ENCODE measurements at regions not wholly inside any gene's neighbourhood (a gene's known extent, or its start where the extent isn't known, plus 50 kb on each side); places are given as distances from the start of the nearest gene placed in this dataset.

DNA sequence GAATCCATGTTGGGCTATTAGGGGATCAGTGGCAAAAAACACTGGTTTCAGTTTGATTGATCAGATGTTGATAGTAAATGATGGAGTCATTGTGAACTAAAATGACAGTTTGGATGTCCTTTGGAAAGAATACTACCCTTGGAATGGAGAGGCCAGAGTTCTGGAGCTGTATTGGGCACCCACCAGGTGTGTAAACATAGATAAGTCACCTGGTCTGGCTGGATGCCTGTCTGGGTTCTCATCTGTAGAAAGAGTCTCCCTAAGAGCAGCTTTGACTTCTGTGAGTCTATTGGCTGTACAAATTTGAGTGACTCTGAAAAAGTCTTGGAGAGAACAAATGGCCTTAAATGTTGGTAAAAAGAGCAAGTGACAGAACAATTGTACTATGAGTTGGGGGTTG, 115.0 kb downstream of the SCP2D1 start:
- peaks cover 10% of the 10 kb centered on the region for H3K4me1 Mint-ChIP-seq
- no peaks in the 10 kb centered on the region for H3K36me3 Mint-ChIP-seq (ENCODE audit: low read depth)
- TF ChIP-seq, protein P1, sequence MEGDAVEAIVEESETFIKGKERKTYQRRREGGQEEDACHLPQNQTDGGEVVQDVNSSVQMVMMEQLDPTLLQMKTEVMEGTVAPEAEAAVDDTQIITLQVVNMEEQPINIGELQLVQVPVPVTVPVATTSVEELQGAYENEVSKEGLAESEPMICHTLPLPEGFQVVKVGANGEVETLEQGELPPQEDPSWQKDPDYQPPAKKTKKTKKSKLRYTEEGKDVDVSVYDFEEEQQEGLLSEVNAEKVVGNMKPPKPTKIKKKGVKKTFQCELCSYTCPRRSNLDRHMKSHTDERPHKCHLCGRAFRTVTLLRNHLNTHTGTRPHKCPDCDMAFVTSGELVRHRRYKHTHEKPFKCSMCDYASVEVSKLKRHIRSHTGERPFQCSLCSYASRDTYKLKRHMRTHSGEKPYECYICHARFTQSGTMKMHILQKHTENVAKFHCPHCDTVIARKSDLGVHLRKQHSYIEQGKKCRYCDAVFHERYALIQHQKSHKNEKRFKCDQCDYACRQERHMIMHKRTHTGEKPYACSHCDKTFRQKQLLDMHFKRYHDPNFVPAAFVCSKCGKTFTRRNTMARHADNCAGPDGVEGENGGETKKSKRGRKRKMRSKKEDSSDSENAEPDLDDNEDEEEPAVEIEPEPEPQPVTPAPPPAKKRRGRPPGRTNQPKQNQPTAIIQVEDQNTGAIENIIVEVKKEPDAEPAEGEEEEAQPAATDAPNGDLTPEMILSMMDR (IDR thresholded peaks at IDR 0.05): no peak
- H3K9me3 Mint-ChIP-seq: peaks cover 11% of the 10 kb centered on the region
- DNase-seq: no peak
- H3K4me3 Mint-ChIP-seq: no peak overlapping the region
- no peak overlapping the region for H3K27ac Mint-ChIP-seq
- peaks cover 3% of the 10 kb centered on the region for H3K27me3 Mint-ChIP-seq (ENCODE audit: low read depth, poor library complexity)

DNA sequence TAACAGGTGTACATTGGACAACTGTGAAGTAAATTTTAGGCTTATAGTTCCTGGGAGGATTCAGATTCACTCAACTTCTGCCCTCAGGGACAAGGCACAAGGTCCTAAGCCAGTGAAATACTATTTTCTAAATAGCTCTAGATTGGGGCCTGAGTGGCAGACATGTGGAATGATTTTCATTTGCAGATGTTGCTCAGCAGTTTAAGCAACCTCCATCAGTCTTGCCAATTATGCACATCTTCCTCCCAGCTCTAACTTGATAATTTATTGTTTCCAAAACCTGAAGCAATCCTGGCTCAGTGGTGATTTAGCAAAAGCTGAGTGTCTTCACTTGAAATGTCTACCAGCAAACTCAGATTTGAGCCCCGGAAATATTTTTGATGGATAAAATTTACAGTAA, 116.2 kb downstream of the SCP2D1 start:
- Mint-ChIP-seq H3K4me1 (peaks cover 10% of the 10 kb centered on the region), H3K36me3 (ENCODE audit: low read depth) (no peaks in the 10 kb centered on the region), H3K27me3 (ENCODE audit: low read depth, poor library complexity) (peaks cover 6% of the 10 kb centered on the region), H3K27ac (no peak overlapping the region), H3K4me3 (no peak overlapping the region), H3K9me3 (peaks cover 11% of the 10 kb centered on the region)
- TF ChIP-seq, protein P1 (IDR thresholded peaks at IDR 0.05): no peak
- DNase-seq: no peak

DNA sequence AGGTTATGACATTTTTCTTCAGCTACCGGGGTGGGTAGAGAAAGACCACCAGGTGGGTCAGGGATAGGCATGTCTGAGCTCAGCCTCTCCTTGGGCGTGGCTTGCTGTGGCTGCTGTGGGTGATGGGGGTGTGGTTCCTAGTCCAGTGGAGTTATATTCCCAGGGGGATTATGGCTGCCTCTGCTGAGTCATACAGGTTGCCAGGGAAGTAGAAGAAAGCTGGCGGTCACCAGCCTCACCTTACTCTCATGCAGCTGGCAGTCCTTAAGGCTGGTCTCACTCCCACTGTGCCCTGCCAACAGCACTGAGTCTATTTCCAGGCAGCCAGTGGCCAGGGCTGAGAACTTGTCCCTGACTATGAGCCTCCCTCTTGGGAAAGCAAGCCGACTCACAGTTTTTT, 130.0 kb downstream of the SCP2D1 start:
- Mint-ChIP-seq H3K27me3 (ENCODE audit: low read depth, poor library complexity) (peaks cover 23% of the 10 kb centered on the region), H3K27ac (no peak overlapping the region), H3K4me1 (no peaks in the 10 kb centered on the region), H3K4me3 (no peak overlapping the region), H3K36me3 (ENCODE audit: low read depth) (no peaks in the 10 kb centered on the region), H3K9me3 (peaks cover 18% of the 10 kb centered on the region)
- DNase-seq: no peak
- TF ChIP-seq, protein P1 (IDR thresholded peaks at IDR 0.05): no peak

DNA sequence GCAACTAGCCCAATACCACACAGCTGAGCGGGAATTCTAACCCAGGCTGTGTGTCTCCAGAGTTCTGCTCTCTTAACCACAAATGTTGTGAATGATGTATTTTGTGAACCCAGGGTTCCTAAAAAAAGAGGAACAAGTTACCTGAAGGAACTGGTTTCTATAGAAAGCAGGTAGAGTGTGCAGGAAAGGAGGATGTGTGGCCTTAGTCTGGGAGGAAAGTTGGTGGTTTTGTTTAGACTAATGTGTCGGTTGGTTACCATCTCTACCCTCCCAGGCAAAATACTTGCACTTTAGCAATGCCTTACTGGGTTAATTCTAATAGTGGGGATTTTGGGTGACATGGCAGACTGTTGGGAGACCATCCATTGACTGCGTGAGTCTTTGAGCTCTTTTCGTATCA, 143.3 kb downstream of the SCP2D1 start:
- peaks cover 8% of the 10 kb centered on the region for H3K9me3 Mint-ChIP-seq
- no peak overlapping the region for H3K27ac Mint-ChIP-seq
- DNase-seq: no peak

DNA sequence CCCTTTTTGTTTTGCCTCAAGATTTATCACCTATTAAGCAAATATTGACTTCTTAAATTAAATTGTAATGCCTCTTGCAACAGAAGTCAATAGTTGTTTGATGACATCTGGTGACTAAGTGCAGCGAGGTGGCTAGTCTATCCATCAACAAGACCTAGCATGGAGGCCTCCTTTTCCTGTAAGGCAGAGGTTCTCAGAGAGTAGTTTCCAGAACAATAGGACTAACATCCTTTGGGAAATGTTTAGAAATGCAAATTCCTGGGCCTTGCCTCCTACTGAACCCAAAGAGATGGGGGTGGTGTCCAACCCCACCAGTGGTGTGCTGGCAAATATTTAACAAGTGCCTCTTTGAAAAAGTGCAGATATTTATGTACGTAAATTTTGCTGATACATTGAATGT, 143.7 kb downstream of the SCP2D1 start:
- no peak overlapping the region for H3K27ac Mint-ChIP-seq
- TF ChIP-seq, protein P1 (IDR thresholded peaks at IDR 0.05): no peak
- H3K27me3 Mint-ChIP-seq (ENCODE audit: low read depth, poor library complexity): peaks cover 17% of the 10 kb centered on the region
- peaks cover 6% of the 10 kb centered on the region for H3K4me1 Mint-ChIP-seq
- no peaks in the 10 kb centered on the region for H3K36me3 Mint-ChIP-seq (ENCODE audit: low read depth)
- DNase-seq: no peak
- peaks cover 8% of the 10 kb centered on the region for H3K9me3 Mint-ChIP-seq
- H3K4me3 Mint-ChIP-seq: no peak overlapping the region

More for the DNA sequence above, 143.3 kb downstream of the SCP2D1 start:
- H3K4me1 Mint-ChIP-seq: peaks cover 1% of the 10 kb centered on the region
- no peak overlapping the region for H3K4me3 Mint-ChIP-seq
- TF ChIP-seq, protein P1 (IDR thresholded peaks at IDR 0.05): no peak
- H3K27me3 Mint-ChIP-seq (ENCODE audit: low read depth, poor library complexity): peaks cover 15% of the 10 kb centered on the region
- H3K36me3 Mint-ChIP-seq (ENCODE audit: low read depth): no peaks in the 10 kb centered on the region

DNA sequence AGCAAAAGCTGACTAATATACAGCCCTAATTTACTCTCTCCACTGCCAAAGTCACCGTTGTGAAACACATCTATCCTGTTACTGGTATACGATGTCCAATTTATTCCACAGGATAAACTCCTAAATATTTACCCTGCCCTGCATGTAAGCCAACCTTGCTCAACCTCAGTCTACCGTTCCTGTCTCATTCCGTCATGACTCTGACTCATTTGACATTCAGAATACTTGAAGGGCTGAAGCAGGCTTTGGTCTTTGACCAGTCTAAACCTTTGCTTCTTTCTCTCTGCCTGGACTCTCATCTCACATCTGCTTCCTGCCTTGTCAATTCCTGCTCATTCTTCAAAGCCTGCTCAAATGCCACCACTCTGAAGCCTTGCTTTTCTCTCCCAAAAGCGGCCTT, 157.5 kb downstream of the SCP2D1 start:
- TF ChIP-seq, protein P1 (IDR thresholded peaks at IDR 0.05): no peak
- no peak overlapping the region for H3K4me3 Mint-ChIP-seq
- H3K27me3 Mint-ChIP-seq (ENCODE audit: low read depth, poor library complexity): peaks cover 20% of the 10 kb centered on the region
- no peak overlapping the region for H3K27ac Mint-ChIP-seq
- no peaks in the 10 kb centered on the region for H3K36me3 Mint-ChIP-seq (ENCODE audit: low read depth)
- DNase-seq: no peak
- H3K9me3 Mint-ChIP-seq: no peaks in the 10 kb centered on the region
- H3K4me1 Mint-ChIP-seq: peaks cover 6% of the 10 kb centered on the region
